Caco-2 (cell line): ENCODE measurements at regions not wholly inside any gene's neighbourhood (a gene's known extent, or its start where the extent isn't known, plus 50 kb on each side); places are given as distances from the start of the nearest gene placed in this dataset.

Source experiments
- BruUV-seq: library from RNA; stranded (reverse); fragments of 400-500 nt; replicated peaks from 2 replicates; lab custom pipeline; 2021; lab: Mats Ljungman, UMichigan
- CTCF ChIA-PET: fragments of 300-600 bp; sonication (Branson Sonifier 250); formaldehyde crosslinking; loops from one replicate; lab custom pipeline; 2022; ENCODE audit warnings: antibody characterized with exemption; lab: Charles Lee
- POLR2A ChIA-PET: fragments of 300-600 bp; sonication (Branson Sonifier 250); formaldehyde crosslinking; loops from one replicate; lab custom pipeline; 2022; ENCODE audit warnings: antibody characterized with exemption; lab: Charles Lee
- DNase-seq, 2 experiments: peaks; one replicate each; pipeline versions ENCODE4 v3.0.0 to v3.0.0-alpha.2; 2020 to 2022
- H3K27me3 ChIP-seq: replicated peaks from 2 replicates; pipeline ENCODE4 v1.6.0; 2011; ENCODE audit warnings: low read length; ENCODE audit not compliant: control insufficient read depth, insufficient read depth
- H3K36me3 ChIP-seq: 2 replicates; pipeline ENCODE4 v1.5.1; 2011; ENCODE audit warnings: low read length; ENCODE audit not compliant: control insufficient read depth, insufficient read depth
- H3K4me1 ChIP-seq: fragments of 250-450 bp; sonication (Bioruptor Pico); 2 replicates; pipeline ENCODE4 v1.5.1; 2020; ENCODE audit warnings: mild to moderate bottlenecking
- H3K4me3 ChIP-seq: 2 replicates; pipeline ENCODE4 v1.5.1; 2011; ENCODE audit warnings: low read depth, mild to moderate bottlenecking, control low read depth, low read length
- H3K9me3 ChIP-seq: fragments of 250-450 bp; sonication (Bioruptor Pico); 2 replicates; pipeline ENCODE4 v1.5.1; 2020; ENCODE audit warnings: mild to moderate bottlenecking, moderate library complexity
- H3K27ac Mint-ChIP-seq: one replicate; pipeline ENCODE4 v1.8.0; 2022; ENCODE audit warnings: mixed read lengths; ENCODE audit not compliant: unreplicated experiment
- H3K27me3 Mint-ChIP-seq: one replicate; pipeline ENCODE4 v1.8.0; 2022; ENCODE audit warnings: mixed read lengths; ENCODE audit not compliant: insufficient read depth, unreplicated experiment
- H3K36me3 Mint-ChIP-seq: one replicate; pipeline ENCODE4 v1.8.0; 2022; ENCODE audit warnings: mild to moderate bottlenecking, mixed read lengths; ENCODE audit not compliant: insufficient read depth, unreplicated experiment
- H3K4me1 Mint-ChIP-seq: one replicate; pipeline ENCODE4 v1.8.0; 2022; ENCODE audit warnings: low read depth, mixed read lengths; ENCODE audit not compliant: unreplicated experiment
- H3K4me3 Mint-ChIP-seq: one replicate; pipeline ENCODE4 v1.8.0; 2022; ENCODE audit warnings: mild to moderate bottlenecking, moderate library complexity, mixed read lengths; ENCODE audit not compliant: unreplicated experiment
- H3K9me3 Mint-ChIP-seq: one replicate; pipeline ENCODE4 v1.8.0; 2022; ENCODE audit warnings: mixed read lengths; ENCODE audit not compliant: unreplicated experiment
- intact Hi-C: fragments of 100-400 bp; cut with micrococcal nuclease; formaldehyde crosslinking; loops from one replicate; pipeline ENCODE4 v1.10.0; 2022; ENCODE audit not compliant: unreplicated experiment
- TF ChIP-seq, protein P1 (sequence below), 2 experiments: fragments of 200-600 bp in 1 of 2; IDR thresholded peaks; 1 replicate in 1 of 2; 2 replicates in 1 of 2; pipeline versions ENCODE4 v1.5.1 to v1.8.0; 2011 to 2022; ENCODE audit warnings: antibody characterized with exemption in 1 of 2, control low read depth in 1 of 2, inconsistent platforms in 1 of 2, low read depth in 1 of 2, low read length in 1 of 2, mild to moderate bottlenecking in 1 of 2, moderate library complexity in 1 of 2; ENCODE audit not compliant: insufficient read depth in 1 of 2, severe bottlenecking in 1 of 2, unreplicated experiment in 1 of 2

DNA sequence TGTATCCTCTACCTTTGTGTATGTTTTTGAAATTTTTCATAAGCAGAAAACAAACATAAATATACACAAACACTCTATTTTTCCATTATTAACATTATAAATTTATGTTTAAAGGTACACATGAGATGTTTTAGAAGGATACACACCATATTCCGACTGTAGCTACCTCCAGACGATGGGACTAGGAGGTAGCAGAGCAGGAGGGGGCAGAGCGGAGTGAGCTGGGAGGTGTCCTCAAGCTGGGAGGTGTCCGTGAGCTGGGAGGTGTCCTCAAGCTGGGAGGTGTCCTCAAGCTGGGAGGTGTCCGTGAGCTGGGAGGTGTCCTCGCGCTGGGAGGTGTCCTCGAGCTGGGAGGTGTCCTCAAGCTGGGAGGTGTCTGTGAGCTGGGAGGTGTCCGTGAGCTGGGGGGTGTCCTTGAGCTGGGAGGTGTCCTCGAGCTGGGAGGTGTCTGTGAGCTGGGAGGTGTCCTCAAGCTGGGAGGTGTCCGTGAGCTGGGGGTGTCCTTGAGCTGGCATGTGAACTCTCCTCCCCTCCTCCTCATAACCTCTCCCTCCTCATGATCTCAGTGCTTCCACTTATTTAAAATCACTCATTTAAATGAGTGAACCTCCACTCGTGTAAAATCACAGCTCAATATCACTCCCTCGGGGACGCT, 346.9 kb upstream of the SFSWAP start:
- TF ChIP-seq, protein P1, sequence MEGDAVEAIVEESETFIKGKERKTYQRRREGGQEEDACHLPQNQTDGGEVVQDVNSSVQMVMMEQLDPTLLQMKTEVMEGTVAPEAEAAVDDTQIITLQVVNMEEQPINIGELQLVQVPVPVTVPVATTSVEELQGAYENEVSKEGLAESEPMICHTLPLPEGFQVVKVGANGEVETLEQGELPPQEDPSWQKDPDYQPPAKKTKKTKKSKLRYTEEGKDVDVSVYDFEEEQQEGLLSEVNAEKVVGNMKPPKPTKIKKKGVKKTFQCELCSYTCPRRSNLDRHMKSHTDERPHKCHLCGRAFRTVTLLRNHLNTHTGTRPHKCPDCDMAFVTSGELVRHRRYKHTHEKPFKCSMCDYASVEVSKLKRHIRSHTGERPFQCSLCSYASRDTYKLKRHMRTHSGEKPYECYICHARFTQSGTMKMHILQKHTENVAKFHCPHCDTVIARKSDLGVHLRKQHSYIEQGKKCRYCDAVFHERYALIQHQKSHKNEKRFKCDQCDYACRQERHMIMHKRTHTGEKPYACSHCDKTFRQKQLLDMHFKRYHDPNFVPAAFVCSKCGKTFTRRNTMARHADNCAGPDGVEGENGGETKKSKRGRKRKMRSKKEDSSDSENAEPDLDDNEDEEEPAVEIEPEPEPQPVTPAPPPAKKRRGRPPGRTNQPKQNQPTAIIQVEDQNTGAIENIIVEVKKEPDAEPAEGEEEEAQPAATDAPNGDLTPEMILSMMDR (IDR thresholded peaks at IDR 0.05; ENCODE audit: insufficient read depth in 1 of 2, low read depth in 1 of 2, low read length in 1 of 2, severe bottlenecking in 1 of 2, unreplicated experiment in 1 of 2) = no peak
- Histone ChIP-seq H3K4me1 (no peaks in the 10 kb centered on the region), H3K4me3 (no peak overlapping the region), H3K36me3 (no peaks in the 10 kb centered on the region), H3K9me3 (no peaks in the 10 kb centered on the region), H3K27me3 (no peaks in the 10 kb centered on the region)
- no peaks in the 10 kb centered on the region for H3K4me1 Mint-ChIP-seq
- intact Hi-C loops = no loop called here
- BruUV-seq = no TSS peak
- H3K27ac Mint-ChIP-seq = no peak overlapping the region
- ChIA-PET CTCF (no interaction called here), POLR2A (no interaction called here)
- no peaks in the 10 kb centered on the region for H3K9me3 Mint-ChIP-seq
- no peak for DNase-seq
- no peak overlapping the region for H3K4me3 Mint-ChIP-seq
- no peaks in the 10 kb centered on the region for H3K36me3 Mint-ChIP-seq
- H3K27me3 Mint-ChIP-seq = peaks cover 18% of the 10 kb centered on the region

DNA sequence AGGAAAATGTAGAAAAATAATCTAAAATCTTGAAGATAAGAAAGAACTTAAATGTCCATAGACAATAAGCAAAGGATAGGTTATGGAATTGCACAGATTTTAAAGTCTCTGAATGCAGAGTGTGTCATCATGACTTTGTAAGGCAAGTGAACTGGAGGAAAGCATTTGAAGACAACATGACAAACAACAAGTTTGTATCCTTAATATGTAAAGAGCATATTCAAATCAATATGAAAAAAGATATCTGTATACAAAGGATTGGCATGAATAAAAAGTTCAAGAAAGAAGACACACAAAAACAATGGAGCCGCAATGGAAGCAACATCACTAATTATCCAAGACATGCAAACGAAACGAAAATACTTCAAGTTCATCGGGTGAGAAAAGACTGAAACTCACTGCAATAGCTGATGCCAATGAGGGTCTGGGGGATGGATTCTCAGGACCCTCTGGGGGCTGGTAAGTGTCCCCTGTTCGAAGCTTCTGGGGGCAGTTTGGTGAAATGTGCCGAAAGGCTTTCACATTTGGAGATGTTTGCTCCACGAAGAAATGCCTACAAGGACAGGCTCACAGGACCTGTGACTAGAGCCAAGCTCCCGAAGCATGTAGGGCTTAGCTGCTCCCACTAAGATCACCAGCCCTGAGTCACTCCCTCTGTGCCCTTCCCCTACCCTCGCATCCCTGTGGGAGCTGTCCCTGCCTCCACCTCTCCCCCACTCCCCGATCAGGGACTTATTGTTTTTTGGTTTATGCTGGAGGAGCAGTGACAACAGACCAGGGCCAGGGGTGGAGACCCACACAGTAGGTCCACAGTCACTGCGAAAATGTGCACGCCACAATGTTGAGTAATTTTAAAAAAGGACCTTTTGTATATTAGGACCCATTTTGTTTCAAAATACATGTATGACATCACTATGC, 345.7 kb upstream of the SFSWAP start:
- no peaks in the 10 kb centered on the region for H3K27me3 ChIP-seq
- H3K4me1 ChIP-seq = no peaks in the 10 kb centered on the region
- BruUV-seq = no TSS peak
- H3K36me3 ChIP-seq = no peaks in the 10 kb centered on the region
- Mint-ChIP-seq H3K4me1 (no peaks in the 10 kb centered on the region), H3K36me3 (no peaks in the 10 kb centered on the region), H3K9me3 (no peaks in the 10 kb centered on the region), H3K27ac (no peak overlapping the region), H3K4me3 (no peak overlapping the region), H3K27me3 (peaks cover 18% of the 10 kb centered on the region)
- TF ChIP-seq, protein P1 (IDR thresholded peaks at IDR 0.05; ENCODE audit: insufficient read depth in 1 of 2, low read depth in 1 of 2, low read length in 1 of 2, severe bottlenecking in 1 of 2, unreplicated experiment in 1 of 2) = no peak
- CTCF ChIA-PET = no interaction called here
- no peak for DNase-seq
- POLR2A ChIA-PET = no interaction called here
- H3K9me3 ChIP-seq = no peaks in the 10 kb centered on the region
- intact Hi-C loops = no loop called here
- H3K4me3 ChIP-seq = no peak overlapping the region

DNA sequence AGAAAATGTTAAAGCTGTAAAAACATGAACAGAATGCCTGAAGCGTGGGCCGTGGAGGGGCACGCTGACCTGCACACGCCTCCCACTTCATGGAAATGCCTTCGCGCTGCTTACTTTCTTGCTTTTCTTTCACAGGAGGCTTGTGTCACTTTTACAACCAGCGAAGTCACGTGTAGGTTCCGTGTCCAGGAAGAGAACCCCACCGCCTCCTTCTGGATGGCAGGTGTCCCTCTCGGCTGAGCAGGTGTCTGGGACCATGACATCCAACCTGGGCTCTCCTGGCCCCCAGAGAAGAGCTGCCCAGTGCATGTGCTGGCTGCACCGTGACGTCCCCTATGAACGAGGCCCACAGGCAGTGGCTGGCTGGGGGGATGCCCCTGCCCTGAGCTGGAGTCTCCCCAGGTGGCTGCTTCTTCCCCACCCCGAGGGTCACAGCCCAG, 345.0 kb upstream of the SFSWAP start:
- Histone ChIP-seq H3K27me3 (no peaks in the 10 kb centered on the region), H3K4me3 (no peak overlapping the region), H3K4me1 (no peaks in the 10 kb centered on the region), H3K36me3 (no peaks in the 10 kb centered on the region), H3K9me3 (no peaks in the 10 kb centered on the region)
- H3K27ac Mint-ChIP-seq = no peak overlapping the region
- TF ChIP-seq, protein P1 (IDR thresholded peaks at IDR 0.05; ENCODE audit: insufficient read depth in 1 of 2, low read depth in 1 of 2, low read length in 1 of 2, severe bottlenecking in 1 of 2, unreplicated experiment in 1 of 2) = no peak
- no peaks in the 10 kb centered on the region for H3K4me1 Mint-ChIP-seq
- no peak overlapping the region for H3K4me3 Mint-ChIP-seq
- no peaks in the 10 kb centered on the region for H3K9me3 Mint-ChIP-seq
- no peak for DNase-seq
- ChIA-PET POLR2A (no interaction called here), CTCF (no interaction called here)
- intact Hi-C loops = no loop called here
- H3K27me3 Mint-ChIP-seq = peaks cover 18% of the 10 kb centered on the region
- H3K36me3 Mint-ChIP-seq = no peaks in the 10 kb centered on the region
- no TSS peak for BruUV-seq
